CD4-positive, alpha-beta T cell treated with Interleukin-2 at 100 ng/mL for 4 hours (primary cell): ENCODE measurements at regions not wholly inside any gene's neighbourhood (a gene's known extent, or its start where the extent isn't known, plus 50 kb on each side); places are given as distances from the start of the nearest gene placed in this dataset.
"Not testable (repeated sequence)": the region's sequence is repeated elsewhere in the genome, so short reads cannot be mapped to it uniquely, and the experiment has no call there.

ENCODE experiments used
- DNase-seq: peaks from one replicate; pipeline ENCODE4 v3.0.0-alpha.2; 2020; ENCODE audit warnings: low spot score

DNA sequence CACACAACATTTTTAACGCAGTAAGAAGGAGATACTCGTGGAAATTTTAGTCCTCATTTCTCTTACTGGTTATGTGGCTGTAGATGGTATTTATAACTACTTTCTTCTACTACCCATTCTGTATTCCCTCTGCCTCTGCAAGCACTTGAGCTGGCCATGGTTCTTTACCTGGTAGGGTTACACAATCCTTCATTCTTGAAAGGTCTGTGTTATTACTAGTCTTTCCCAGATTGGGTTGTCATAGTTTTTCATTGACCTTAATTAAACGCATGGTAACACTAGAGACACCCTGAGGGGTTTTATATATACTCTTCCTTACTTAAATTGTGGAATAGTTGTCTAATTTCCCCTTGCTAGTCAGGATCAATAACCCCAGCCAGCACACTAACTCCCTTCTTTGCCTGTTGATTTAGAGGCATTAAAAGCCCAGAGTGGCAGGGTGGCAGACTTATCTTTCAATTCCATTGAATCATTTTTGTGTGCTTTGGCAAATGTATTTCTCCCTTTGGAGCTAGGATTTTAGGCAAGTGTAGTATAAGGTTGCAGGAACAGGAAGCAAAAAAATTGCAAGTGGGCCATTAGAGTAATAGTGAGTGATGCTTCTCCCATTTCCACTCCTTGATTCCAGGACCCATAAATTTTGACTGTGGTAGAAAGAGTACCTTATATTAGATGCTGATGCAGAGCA, 113.6 kb upstream of the EMCN start:
- DNase-seq: no peak

DNA sequence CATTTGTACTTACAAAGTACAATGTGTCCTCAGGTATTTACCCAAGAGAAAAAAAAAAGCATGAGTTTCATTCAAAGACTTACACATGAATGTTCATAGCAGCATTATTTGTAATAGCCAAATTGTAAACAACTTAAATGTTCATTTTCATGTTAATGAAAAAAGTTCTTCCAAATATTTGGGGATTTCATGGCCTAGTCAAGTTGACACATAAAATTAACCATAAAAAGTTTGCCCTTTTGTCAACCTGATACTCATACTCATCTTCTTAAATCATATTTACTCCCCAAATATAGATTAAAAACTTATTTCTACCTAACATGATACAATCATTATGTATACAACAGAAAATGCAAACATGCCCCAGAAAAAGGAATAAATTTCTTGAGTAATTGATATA, 112.5 kb upstream of the EMCN start:
- no peak for DNase-seq

- no peak for DNase-seq
Measured at GRCh38 chr4:100609810-100610209, 92.0 kb upstream of the EMCN start.

DNA sequence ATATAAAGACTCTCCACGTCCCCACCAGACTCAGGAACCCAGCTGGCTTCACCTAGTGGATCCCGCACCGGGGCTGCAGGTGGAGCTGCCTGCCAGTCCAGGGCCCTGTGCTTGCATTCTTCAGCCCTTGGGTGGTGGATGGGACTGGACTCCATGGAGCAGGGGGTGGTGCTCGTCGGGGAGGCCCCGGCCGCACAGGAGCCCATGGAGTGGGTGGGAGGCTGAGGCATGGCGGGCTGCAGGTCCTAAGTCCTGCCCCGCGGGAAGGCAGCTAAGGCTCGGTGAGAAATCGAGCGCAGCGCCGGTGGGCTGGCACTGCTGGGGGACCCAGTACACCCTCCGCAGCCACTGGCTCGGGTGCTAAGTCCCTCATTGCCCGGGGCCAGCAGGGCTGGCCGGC, 90.8 kb upstream of the EMCN start:
- DNase-seq: not testable (repeated sequence)

- DNase-seq: no peak
Measured at GRCh38 chr4:100605144-100605543, 87.3 kb upstream of the EMCN start.

GRCh38 chr4:100593935-100594334, 76.1 kb upstream of the EMCN start:
- no peak for DNase-seq

- no peak for DNase-seq
Measured at GRCh38 chr4:100591161-100591876, 73.5 kb upstream of the EMCN start.

GRCh38 chr4:100590325-100590724, 72.5 kb upstream of the EMCN start:
- no peak for DNase-seq

DNA sequence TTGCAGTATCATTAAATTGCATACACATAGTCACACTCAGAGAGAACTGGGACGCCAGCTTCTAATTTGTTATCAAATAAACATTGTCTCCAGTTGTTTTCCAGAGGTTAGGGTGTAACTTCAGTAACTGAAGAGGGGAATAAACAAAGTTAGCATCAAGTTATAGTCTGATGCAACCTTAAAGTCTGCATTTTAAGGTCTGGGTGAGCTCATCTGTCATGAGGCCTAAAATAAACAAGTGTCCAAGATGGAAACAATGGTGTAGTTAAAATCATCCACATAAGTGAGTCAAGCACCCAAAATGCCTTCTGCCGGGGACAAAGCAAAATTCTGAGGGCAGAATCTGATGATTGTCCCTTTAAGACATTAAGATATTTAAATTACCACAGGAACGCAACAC, 70.3 kb upstream of the EMCN start:
- DNase-seq: no peak

- no peak for DNase-seq
Measured at GRCh38 chr4:100582146-100582545, 64.3 kb upstream of the EMCN start.

DNA sequence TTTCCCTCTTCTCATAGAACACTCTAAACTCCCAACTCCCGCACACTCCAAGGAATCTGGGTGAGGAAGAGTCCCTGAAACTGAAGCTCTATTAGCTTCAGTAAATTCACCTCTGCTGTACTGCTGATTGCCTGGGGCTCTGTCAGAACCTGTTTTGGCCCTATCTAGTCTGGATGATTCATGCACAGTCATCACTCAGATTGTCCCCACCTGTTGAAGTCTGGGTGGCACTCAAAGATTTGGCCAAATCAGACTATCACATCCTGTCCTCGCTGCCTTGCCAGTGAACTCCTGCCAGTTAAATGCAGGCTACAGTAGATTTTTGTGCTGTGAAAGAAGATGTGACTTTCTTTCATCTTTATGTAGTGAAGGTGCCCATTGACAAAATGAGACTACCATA, 63.5 kb upstream of the EMCN start:
- DNase-seq: no peak

- DNase-seq: no peak
Measured at GRCh38 chr4:100576570-100576969, 58.7 kb upstream of the EMCN start.

DNA sequence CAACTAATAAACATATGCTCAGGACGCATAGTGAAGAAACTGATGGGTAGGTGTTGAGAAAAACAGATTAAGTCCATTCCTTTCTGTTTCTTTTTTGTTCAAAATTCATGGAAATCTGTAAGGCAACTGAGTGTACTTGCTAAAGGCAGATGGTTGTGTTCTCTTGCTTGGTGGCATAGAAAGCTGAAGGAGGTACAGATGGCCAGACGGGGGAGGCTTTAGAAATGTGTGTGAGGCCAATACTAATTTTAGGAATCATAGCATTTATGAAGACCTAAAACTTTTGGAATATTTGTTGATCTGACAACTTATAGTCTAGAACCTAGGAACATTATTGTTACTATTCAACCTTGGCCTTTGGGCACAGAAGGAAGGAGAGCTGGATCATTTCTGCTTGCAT, 56.8 kb upstream of the EMCN start:
- no peak for DNase-seq

DNA sequence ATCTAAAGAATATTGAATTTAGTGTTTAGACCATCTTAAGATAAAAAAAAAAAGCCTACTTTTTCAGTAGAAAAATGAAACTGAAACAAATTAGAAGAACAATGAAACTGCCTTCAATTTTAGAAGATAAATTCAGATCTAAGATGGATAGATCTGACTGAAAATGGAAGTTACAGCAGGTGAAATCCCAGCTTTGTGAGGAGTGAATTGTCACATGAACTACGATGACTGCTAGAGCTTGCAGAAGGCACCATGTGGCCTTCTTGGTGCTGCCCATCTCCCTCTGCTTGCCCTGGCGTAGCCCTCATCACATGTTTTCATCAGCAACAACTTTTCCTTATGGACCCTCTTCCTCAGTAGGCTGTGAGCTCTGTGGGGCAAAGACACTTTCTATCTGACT, 51.4 kb upstream of the EMCN start:
- no peak for DNase-seq
